GM23248 (cell line): ENCODE measurements at regions not wholly inside any gene's neighbourhood (a gene's known extent, or its start where the extent isn't known, plus 50 kb on each side); places are given as distances from the start of the nearest gene placed in this dataset.

ENCODE experiments used
- DNase-seq: peaks from one replicate; pipeline ENCODE4 v3.0.0-alpha.2; 2015
- H2AFZ ChIP-seq: fragments of 200-600 bp; sonication (generic); 2 replicates; pipeline ENCODE4 v1.6.1; 2016; ENCODE audit warnings: antibody characterized with exemption
- H3F3A ChIP-seq: fragments of 200-600 bp; sonication (generic); 2 replicates; pipeline ENCODE4 v1.6.1; 2016; ENCODE audit warnings: mild to moderate bottlenecking, antibody characterized with exemption, mixed run types; ENCODE audit not compliant: insufficient read depth
- H3K27ac ChIP-seq: fragments of 200-600 bp; sonication (generic); 2 replicates; pipeline ENCODE4 v1.5.1; 2016; ENCODE audit warnings: mild to moderate bottlenecking
- H3K27me3 ChIP-seq: fragments of 200-600 bp; sonication (generic); replicated peaks from 2 replicates; pipeline ENCODE4 v1.6.1; 2016; ENCODE audit warnings: mild to moderate bottlenecking; ENCODE audit not compliant: insufficient read depth
- H3K36me3 ChIP-seq: fragments of 200-600 bp; sonication (generic); 2 replicates; pipeline ENCODE4 v1.6.1; 2016; ENCODE audit warnings: low read depth, mild to moderate bottlenecking
- H3K4me1 ChIP-seq: fragments of 200-600 bp; sonication (generic); 2 replicates; pipeline ENCODE4 v1.6.1; 2016; ENCODE audit warnings: mild to moderate bottlenecking; ENCODE audit not compliant: insufficient read depth
- H3K4me2 ChIP-seq: fragments of 200-600 bp; sonication (generic); one replicate; pipeline ENCODE4 v1.6.1; 2016; ENCODE audit warnings: mild to moderate bottlenecking; ENCODE audit not compliant: unreplicated experiment
- H3K4me3 ChIP-seq: fragments of 200-600 bp; sonication (generic); 2 replicates; pipeline ENCODE4 v1.5.1; 2016; ENCODE audit warnings: mild to moderate bottlenecking
- H3K79me2 ChIP-seq: fragments of 200-600 bp; sonication (generic); 2 replicates; pipeline ENCODE4 v1.6.1; 2016; ENCODE audit warnings: mild to moderate bottlenecking; ENCODE audit not compliant: insufficient read depth
- H3K9ac ChIP-seq: fragments of 200-600 bp; sonication (generic); 2 replicates; pipeline ENCODE4 v1.6.1; 2016; ENCODE audit warnings: mild to moderate bottlenecking
- H3K9me2 ChIP-seq: fragments of 200-600 bp; sonication (generic); 2 replicates; pipeline ENCODE4 v1.6.1; 2016; ENCODE audit warnings: mixed run types, mild to moderate bottlenecking, moderate library complexity; ENCODE audit not compliant: insufficient read depth
- H3K9me3 ChIP-seq: fragments of 200-600 bp; sonication (generic); one replicate; pipeline ENCODE4 v1.6.1; 2017; ENCODE audit warnings: low read depth
- H4K20me1 ChIP-seq: fragments of 200-600 bp; sonication (generic); 2 replicates; pipeline ENCODE4 v1.6.0; 2016; ENCODE audit not compliant: insufficient read depth
- EZH2 ChIP-seq: fragments of 200-600 bp; sonication (generic); IDR thresholded peaks from 2 replicates; pipeline ENCODE4 v1.6.1; 2018; ENCODE audit warnings: antibody characterized with exemption, mild to moderate bottlenecking; ENCODE audit not compliant: insufficient read depth, poor library complexity, severe bottlenecking
- EZH2phosphoT487 ChIP-seq: fragments of 200-600 bp; sonication (generic); IDR thresholded peaks from 2 replicates; pipeline ENCODE4 v1.6.1; 2018; ENCODE audit warnings: antibody characterized with exemption, moderate library complexity, mild to moderate bottlenecking, low read depth; ENCODE audit not compliant: insufficient read depth
- WGBS, 2 experiments: methylation state at CpG; one replicate each; pipeline ENCODE4 v1.1.6; 2015 to 2017; ENCODE audit warnings: low lambda C conversion rate in 2 of 2, low coverage in 1 of 2; ENCODE audit errors: missing lambda C conversion rate in 2 of 2; 5-methylcytosine and 5-hydroxymethylcytosine counted together
- in situ Hi-C: fragments of 300-500 bp; cut with MboI; formaldehyde crosslinking; loops from 2 replicates; pipeline ENCODE4 v1.15.0; 2020

- no peak for DNase-seq
- in situ Hi-C loops = no loop called here
- no peaks in the 10 kb centered on the region for H3K9me3 ChIP-seq
- H3K4me1 ChIP-seq = no peaks in the 10 kb centered on the region
- H3K4me3 ChIP-seq = no peak overlapping the region
- no peak overlapping the region for H2AFZ ChIP-seq
- H3K36me3 ChIP-seq = no peaks in the 10 kb centered on the region
- WGBS, 2 experiments = 14 to 19% methylated on average over 1 of the region's 1 CpG
- H3K27ac ChIP-seq = no peak overlapping the region
- H3K27me3 ChIP-seq = no peaks in the 10 kb centered on the region
- H3K4me2 ChIP-seq = no peak overlapping the region
- H3K9ac ChIP-seq = no peak overlapping the region
- H4K20me1 ChIP-seq = no peaks in the 10 kb centered on the region
- no peaks in the 10 kb centered on the region for H3F3A ChIP-seq
- TF ChIP-seq EZH2phosphoT487 (no peak), EZH2 (no peak)
- no peaks in the 10 kb centered on the region for H3K9me2 ChIP-seq
- H3K79me2 ChIP-seq = no peaks in the 10 kb centered on the region
Observed at GRCh38 chr16:13621639-13622038, 298.3 kb upstream of the ERCC4 start.

GRCh38 chr16:13628156-13628555 lies 291.8 kb upstream of the ERCC4 start:
- no peaks in the 10 kb centered on the region for H3K27me3 ChIP-seq
- no peak overlapping the region for H2AFZ ChIP-seq
- WGBS, 2 experiments = 26 to 32% methylated on average over 4 of the region's 4 CpGs
- H3K79me2 ChIP-seq = no peaks in the 10 kb centered on the region
- in situ Hi-C loops = no loop called here
- no peak overlapping the region for H3K4me2 ChIP-seq
- H4K20me1 ChIP-seq = no peaks in the 10 kb centered on the region
- no peaks in the 10 kb centered on the region for H3K9me2 ChIP-seq
- no peaks in the 10 kb centered on the region for H3K36me3 ChIP-seq
- H3K9ac ChIP-seq = no peak overlapping the region
- H3K27ac ChIP-seq = no peak overlapping the region
- H3K9me3 ChIP-seq = no peaks in the 10 kb centered on the region
- H3K4me3 ChIP-seq = no peak overlapping the region
- H3F3A ChIP-seq = no peaks in the 10 kb centered on the region
- TF ChIP-seq EZH2phosphoT487 (no peak), EZH2 (no peak)
- DNase-seq = no peak
- H3K4me1 ChIP-seq = no peaks in the 10 kb centered on the region

GRCh38 chr16:13629704-13630103 lies 290.2 kb upstream of the ERCC4 start:
- in situ Hi-C loops = no loop called here
- DNase-seq = no peak
- H3K9me2 ChIP-seq = no peaks in the 10 kb centered on the region
- no peak overlapping the region for H3K27ac ChIP-seq
- TF ChIP-seq EZH2 = no peak
- H2AFZ ChIP-seq = no peak overlapping the region
- no peaks in the 10 kb centered on the region for H3F3A ChIP-seq
- no peak overlapping the region for H3K9ac ChIP-seq
- H3K9me3 ChIP-seq = no peaks in the 10 kb centered on the region
- H3K4me2 ChIP-seq = no peak overlapping the region
- no peaks in the 10 kb centered on the region for H3K79me2 ChIP-seq
- WGBS, 2 experiments = 29 to 41% methylated on average over 2 of the region's 2 CpGs
- H3K4me1 ChIP-seq = no peaks in the 10 kb centered on the region
- H3K36me3 ChIP-seq = no peaks in the 10 kb centered on the region
- H4K20me1 ChIP-seq = no peaks in the 10 kb centered on the region
- no peaks in the 10 kb centered on the region for H3K27me3 ChIP-seq
- no peak overlapping the region for H3K4me3 ChIP-seq

- H3K4me1 ChIP-seq = no peaks in the 10 kb centered on the region
- H3K79me2 ChIP-seq = no peaks in the 10 kb centered on the region
- no peak for TF ChIP-seq EZH2
- no peaks in the 10 kb centered on the region for H3K27me3 ChIP-seq
- no peaks in the 10 kb centered on the region for H3K36me3 ChIP-seq
- H4K20me1 ChIP-seq = no peaks in the 10 kb centered on the region
- DNase-seq = no peak
- H3K27ac ChIP-seq = no peak overlapping the region
- no peaks in the 10 kb centered on the region for H3K9me2 ChIP-seq
- H3F3A ChIP-seq = no peaks in the 10 kb centered on the region
- H3K4me2 ChIP-seq = no peak overlapping the region
- H3K9ac ChIP-seq = no peak overlapping the region
- 8 to 10% methylated on average over 5 of the region's 5 CpGs for WGBS, 2 experiments
- no peak overlapping the region for H2AFZ ChIP-seq
- H3K9me3 ChIP-seq = no peaks in the 10 kb centered on the region
- H3K4me3 ChIP-seq = no peak overlapping the region
- in situ Hi-C loops = no loop called here
Observed at GRCh38 chr16:13630374-13630773, 289.6 kb upstream of the ERCC4 start.

- Histone ChIP-seq H3K27ac (no peak overlapping the region), H2AFZ (no peak overlapping the region), H3K9ac (no peak overlapping the region), H3K4me1 (no peaks in the 10 kb centered on the region), H3K4me2 (no peak overlapping the region), H3K9me2 (no peaks in the 10 kb centered on the region), H3F3A (no peaks in the 10 kb centered on the region), H3K4me3 (no peak overlapping the region), H3K79me2 (no peaks in the 10 kb centered on the region), H4K20me1 (no peaks in the 10 kb centered on the region), H3K9me3 (no peaks in the 10 kb centered on the region), H3K36me3 (no peaks in the 10 kb centered on the region), H3K27me3 (no peaks in the 10 kb centered on the region)
- no peak for DNase-seq
- in situ Hi-C loops = no loop called here
- WGBS, 2 experiments = 2 to 3% methylated on average over 2 of the region's 2 CpGs
- no peak for TF ChIP-seq EZH2phosphoT487
- no peak for TF ChIP-seq EZH2
Observed at GRCh38 chr16:13631213-13631767, 288.7 kb upstream of the ERCC4 start.
